ENCODE measurements at regions not wholly inside any gene's neighbourhood (a gene's known extent, or its start where the extent isn't known, plus 50 kb on each side); places are given as distances from the start of the nearest gene placed in this dataset.

DNA sequence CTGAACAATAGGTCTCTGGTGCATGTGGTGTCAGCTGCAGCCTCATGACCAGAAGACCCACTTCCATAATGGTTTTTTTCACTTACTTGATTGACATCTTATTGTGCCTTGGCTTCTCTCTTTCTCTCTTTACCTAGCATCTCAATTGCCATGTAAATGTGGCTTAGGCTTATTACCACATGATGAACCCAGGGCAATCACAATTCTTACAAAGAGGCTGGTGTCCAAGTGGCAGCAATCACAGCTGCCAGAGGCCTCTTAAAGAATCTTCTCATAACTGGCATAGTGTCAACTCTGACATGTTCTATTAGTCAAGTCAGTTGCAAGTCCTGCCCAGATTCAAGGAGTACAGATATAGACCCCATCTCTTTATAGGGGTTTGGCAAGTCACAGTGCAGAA is 1224.8 kb downstream of the SUCLG1 start:
- TF ChIP-seq, protein P1, sequence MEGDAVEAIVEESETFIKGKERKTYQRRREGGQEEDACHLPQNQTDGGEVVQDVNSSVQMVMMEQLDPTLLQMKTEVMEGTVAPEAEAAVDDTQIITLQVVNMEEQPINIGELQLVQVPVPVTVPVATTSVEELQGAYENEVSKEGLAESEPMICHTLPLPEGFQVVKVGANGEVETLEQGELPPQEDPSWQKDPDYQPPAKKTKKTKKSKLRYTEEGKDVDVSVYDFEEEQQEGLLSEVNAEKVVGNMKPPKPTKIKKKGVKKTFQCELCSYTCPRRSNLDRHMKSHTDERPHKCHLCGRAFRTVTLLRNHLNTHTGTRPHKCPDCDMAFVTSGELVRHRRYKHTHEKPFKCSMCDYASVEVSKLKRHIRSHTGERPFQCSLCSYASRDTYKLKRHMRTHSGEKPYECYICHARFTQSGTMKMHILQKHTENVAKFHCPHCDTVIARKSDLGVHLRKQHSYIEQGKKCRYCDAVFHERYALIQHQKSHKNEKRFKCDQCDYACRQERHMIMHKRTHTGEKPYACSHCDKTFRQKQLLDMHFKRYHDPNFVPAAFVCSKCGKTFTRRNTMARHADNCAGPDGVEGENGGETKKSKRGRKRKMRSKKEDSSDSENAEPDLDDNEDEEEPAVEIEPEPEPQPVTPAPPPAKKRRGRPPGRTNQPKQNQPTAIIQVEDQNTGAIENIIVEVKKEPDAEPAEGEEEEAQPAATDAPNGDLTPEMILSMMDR (IDR thresholded peaks at IDR 0.05), result no peak
- no peak for ATAC-seq (ENCODE audit: low FRiP score)
- no peak for DNase-seq (ENCODE audit: low spot score)

DNA sequence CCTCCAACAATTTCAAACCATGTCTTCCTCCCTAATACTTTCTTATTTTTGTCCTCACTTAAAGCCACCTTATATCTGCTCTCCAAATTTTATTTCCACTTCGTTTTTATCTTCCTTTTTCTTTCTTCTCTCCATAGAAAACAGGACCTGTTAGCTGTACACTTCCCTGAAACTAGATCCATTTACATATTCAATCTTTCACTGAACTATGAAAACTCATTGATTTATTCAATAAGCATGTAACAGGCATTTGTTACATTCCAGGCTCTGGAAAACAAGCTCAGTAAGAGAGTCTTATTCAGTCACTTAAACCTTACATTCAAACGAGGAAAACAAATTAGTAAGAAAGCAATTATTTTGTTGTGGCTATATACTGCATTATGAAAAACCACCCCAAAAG is 1225.3 kb downstream of the SUCLG1 start:
- no peak for DNase-seq (ENCODE audit: low spot score)
- TF ChIP-seq, protein P1 (IDR thresholded peaks at IDR 0.05), result no peak
- ATAC-seq (ENCODE audit: low FRiP score), result no peak

DNA sequence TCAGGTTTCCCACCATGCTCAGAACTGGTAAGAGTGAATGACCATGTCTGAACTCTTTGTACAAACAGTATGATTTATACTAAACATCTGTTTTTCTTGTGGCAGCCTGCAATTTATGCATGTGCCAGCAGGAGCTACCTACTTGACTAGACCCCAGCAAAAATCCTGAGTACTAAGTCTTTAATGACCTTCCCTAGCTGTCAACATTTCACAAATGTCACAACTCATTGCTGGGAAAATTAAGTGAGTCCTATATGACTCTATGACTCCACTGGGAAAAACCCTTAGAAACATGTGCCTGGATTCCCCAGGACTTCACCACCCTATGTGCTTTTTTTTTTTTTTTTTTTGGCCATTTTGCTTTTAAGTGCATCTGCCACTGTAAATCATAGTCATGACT is 1225.8 kb downstream of the SUCLG1 start:
- ATAC-seq (ENCODE audit: low FRiP score), result no peak
- DNase-seq (ENCODE audit: low spot score), result no peak
- TF ChIP-seq, protein P1 (IDR thresholded peaks at IDR 0.05), result no peak

DNA sequence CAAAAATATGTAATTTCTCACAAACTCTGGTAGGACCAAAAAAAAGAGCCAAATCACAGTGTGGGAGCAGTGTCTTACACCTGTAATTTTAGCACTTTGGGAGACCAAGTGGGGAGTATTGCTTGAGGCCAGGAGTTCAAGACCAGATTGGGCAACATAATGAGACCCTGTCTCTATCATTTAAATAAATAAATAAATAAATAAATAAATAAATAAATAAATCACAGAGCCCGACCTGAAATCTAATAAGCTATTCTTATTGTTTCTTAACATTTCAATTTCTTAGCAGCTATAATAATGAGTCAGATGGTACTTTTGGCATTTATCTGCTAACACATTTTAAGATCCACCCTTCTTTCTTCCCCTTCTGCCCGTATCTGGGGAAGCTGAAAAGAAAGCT is 1229.6 kb downstream of the SUCLG1 start:
- ATAC-seq (ENCODE audit: low FRiP score) (no peak), DNase-seq (ENCODE audit: low spot score) (no peak)
- TF ChIP-seq, protein P1 (IDR thresholded peaks at IDR 0.05), result no peak

DNA sequence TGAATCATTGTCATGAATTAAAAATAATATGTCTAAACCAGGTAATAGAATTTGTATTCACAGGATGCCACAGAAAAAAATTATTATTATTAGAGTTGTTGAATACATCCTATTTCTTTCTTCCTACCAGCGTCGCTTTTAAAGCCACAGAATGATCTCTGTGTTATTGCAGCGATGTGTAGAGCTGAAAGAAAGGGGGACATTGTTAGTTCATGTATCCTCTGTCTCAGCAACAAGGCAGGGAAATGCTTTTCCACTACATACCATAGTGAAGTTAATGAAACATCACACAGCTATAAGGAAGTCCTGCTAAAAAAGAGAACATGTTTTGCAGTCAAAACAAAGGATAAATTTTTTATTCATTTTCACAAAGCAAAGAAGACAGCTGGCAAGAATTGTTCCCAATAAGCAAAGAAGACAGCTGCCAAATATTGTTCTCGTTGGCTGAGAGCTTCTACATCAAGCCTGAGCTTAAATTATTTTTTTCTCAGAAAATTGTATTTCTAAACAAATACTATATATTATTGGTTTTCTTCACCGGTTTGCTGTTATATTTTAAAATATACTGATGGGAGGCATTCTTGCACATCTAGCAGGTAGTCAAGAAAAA is 1234.4 kb downstream of the SUCLG1 start:
- TF ChIP-seq, protein P1 (IDR thresholded peaks at IDR 0.05), result no peak

DNA sequence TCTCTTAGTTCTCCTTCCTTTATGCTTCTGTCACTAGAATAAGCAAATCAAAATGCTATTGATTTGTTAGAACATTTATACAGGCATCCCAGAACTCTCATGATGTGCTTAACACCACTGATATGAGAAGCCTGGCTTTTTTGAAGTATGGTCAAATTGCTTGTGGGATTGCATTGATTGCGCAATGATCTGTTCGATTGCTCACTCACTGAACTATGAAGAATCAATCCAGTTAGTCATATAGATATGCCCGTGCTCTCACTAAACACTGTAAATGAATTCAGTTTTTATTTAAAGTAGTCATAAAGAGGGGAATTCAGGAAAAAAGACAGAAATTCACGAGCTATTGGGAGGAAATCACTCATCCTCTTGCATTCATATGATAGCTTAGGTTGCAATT is 1237.8 kb downstream of the SUCLG1 start:
- DNase-seq (ENCODE audit: low spot score), result no peak
- no peak for ATAC-seq (ENCODE audit: low FRiP score)
- TF ChIP-seq, protein P1 (IDR thresholded peaks at IDR 0.05), result no peak

More for the DNA sequence above, 1234.4 kb downstream of the SUCLG1 start:
- DNase-seq (ENCODE audit: low spot score), result no peak
- no peak for ATAC-seq (ENCODE audit: low FRiP score)

DNA sequence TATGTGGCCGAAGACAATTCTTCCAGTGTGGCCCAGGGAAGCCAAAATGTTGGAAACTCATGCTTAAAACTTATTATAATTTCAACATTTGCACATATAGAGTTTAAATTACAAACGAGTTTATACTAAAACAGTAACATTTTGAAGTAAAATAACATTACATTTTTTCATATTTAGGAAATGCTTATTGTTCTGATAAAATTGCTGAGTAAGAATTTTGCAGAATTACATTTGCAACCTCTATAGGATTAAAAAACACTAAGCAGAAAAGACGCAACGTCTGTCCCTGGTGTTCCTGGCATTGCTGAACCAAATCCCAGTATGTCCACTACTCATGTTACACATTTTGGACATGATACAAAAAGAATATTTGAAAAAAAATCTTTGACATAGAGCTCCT is 1241.2 kb downstream of the SUCLG1 start:
- ATAC-seq (ENCODE audit: low FRiP score), result no peak
- no peak for DNase-seq (ENCODE audit: low spot score)

More for the DNA sequence above, 1241.2 kb downstream of the SUCLG1 start:
- TF ChIP-seq, protein P1 (IDR thresholded peaks at IDR 0.05), result no peak

Measured in omental fat pad (tissue), 3 donors.